ENCODE measurements at regions not wholly inside any gene's neighbourhood (a gene's known extent, or its start where the extent isn't known, plus 50 kb on each side); places are given as distances from the start of the nearest gene placed in this dataset.

- TF ChIP-seq POLR2AphosphoS5 (IDR thresholded peaks at IDR 0.05; ENCODE audit: low read depth, low read length): no peak
- no peak for TF ChIP-seq POLR2A (IDR thresholded peaks at IDR 0.05; ENCODE audit: low read depth, low read length)
These were observed 59.7 kb upstream of the TMEM164 start for GRCh38 chrX:109943092-109943739.

Data from GM12892 (cell line).